K562 (cell line): ENCODE measurements at regions not wholly inside any gene's neighbourhood (a gene's known extent, or its start where the extent isn't known, plus 50 kb on each side); places are given as distances from the start of the nearest gene placed in this dataset.

ENCODE experiments used
- ARID3B ChIP-seq: fragments of 250-450 bp; sonication (Bioruptor Pico); IDR thresholded peaks from 2 replicates; pipeline ENCODE4 v1.4.0; 2020; ENCODE audit warnings: borderline replicate concordance
- CHAMP1 ChIP-seq: fragments of 450-650 bp; IDR thresholded peaks from 2 replicates; pipeline ENCODE4 v1.6.1; 2016; ENCODE audit warnings: mild to moderate bottlenecking
- CHD2 ChIP-seq: IDR thresholded peaks from 2 replicates; pipeline ENCODE4 v1.6.1; 2011; ENCODE audit warnings: low read depth, low read length
- CLOCK ChIP-seq: fragments of 250-450 bp; sonication (Bioruptor Pico); IDR thresholded peaks from 2 replicates; pipeline ENCODE4 v1.4.0; 2020; ENCODE audit warnings: mild to moderate bottlenecking, moderate library complexity, borderline replicate concordance
- EP400 ChIP-seq: fragments of 450-650 bp; IDR thresholded peaks from 2 replicates; pipeline ENCODE4 v1.6.1; 2017; ENCODE audit warnings: antibody characterized with exemption, mild to moderate bottlenecking, moderate library complexity
- ILF3 ChIP-seq: fragments of 450-650 bp; IDR thresholded peaks from 2 replicates; pipeline ENCODE4 v1.6.1; 2018; ENCODE audit warnings: antibody characterized with exemption, mild to moderate bottlenecking, moderate library complexity, borderline replicate concordance
- KLF16 ChIP-seq: IDR thresholded peaks from 2 replicates; pipeline ENCODE4 v1.6.1; 2016; ENCODE audit warnings: antibody characterized with exemption
- LEF1 ChIP-seq: fragments of 450-650 bp; IDR thresholded peaks from 2 replicates; pipeline ENCODE4 v1.6.1; 2016; ENCODE audit warnings: mild to moderate bottlenecking
- NR3C1 ChIP-seq: sonication (generic); formaldehyde crosslinking; IDR thresholded peaks from 2 replicates; pipeline ENCODE4 v1.8.1; 2022; ENCODE audit warnings: missing genetic modification reagents
- PATZ1 ChIP-seq: fragments of 250-450 bp; sonication (Bioruptor Pico); IDR thresholded peaks from 2 replicates; pipeline ENCODE4 v1.5.0; 2020; ENCODE audit warnings: mild to moderate bottlenecking, borderline replicate concordance
- SMARCA5 ChIP-seq: fragments of 450-650 bp; IDR thresholded peaks from 2 replicates; pipeline ENCODE4 v1.6.1; 2016
- ZNF174 ChIP-seq: fragments of 250-450 bp; sonication (Bioruptor Pico); IDR thresholded peaks from 2 replicates; pipeline ENCODE4 v1.4.0; 2020; ENCODE audit warnings: mild to moderate bottlenecking
- ZNF75A ChIP-seq: fragments of 450-650 bp; formaldehyde crosslinking; IDR thresholded peaks from 2 replicates; pipeline ENCODE4 v1.4.0; 2020; ENCODE audit warnings: mild to moderate bottlenecking

GRCh38 chr5:29984156-29984540 is 1209.3 kb upstream of the CDH6 start (continued):
- TF ChIP-seq PATZ1 (CRISPR knock-in tag), result no peak
- 0 out of 2 replicates have a peak, but pooled peaks have one; percentile 45 for TF ChIP-seq CHAMP1
- no peak for TF ChIP-seq ZNF75A
- no peak for TF ChIP-seq NR3C1 (CRISPR knock-in tag)
- no peak for TF ChIP-seq ZNF174
- peak; percentile 37; the same call in 1 of the 2 replicates for TF ChIP-seq KLF16
- TF ChIP-seq EP400, result peak; percentile 13; the same call in 1 of the 2 replicates
- no peak for TF ChIP-seq ILF3
- no peak for TF ChIP-seq ARID3B (CRISPR knock-in tag)
- TF ChIP-seq CHD2, result no peak
- no peak for TF ChIP-seq SMARCA5
- TF ChIP-seq LEF1, result peak; percentile 26; the same call in 1 of the 2 replicates
- TF ChIP-seq CLOCK (CRISPR knock-in tag), result no peak
- TF ChIP-seq, all 486 proteins: peak for 46
